ENCODE measurements at regions not wholly inside any gene's neighbourhood (a gene's known extent, or its start where the extent isn't known, plus 50 kb on each side); places are given as distances from the start of the nearest gene placed in this dataset.

DNA sequence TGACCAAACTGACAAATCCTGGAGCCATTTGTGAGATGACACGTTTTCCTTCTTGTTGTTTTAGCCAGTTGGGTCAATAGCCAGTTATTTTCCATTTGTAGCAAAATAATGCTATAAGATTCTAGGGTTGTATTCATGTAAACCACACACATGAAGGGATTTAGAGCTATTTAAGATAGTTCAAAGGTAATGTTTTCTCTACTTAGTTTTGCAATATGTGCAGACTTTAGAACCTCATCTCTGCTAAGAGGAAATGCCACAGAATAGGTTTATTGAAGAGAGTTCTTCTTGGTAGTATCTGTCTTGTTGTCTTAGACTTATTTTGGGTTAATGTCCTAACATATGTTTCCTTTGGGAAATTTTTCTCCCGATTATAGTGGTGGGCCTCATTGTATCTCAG is 213.5 kb upstream of the RIMS1 start:
- H3K4me2 ChIP-seq (ENCODE audit: insufficient read depth, low read length): no peak overlapping the region
- H3K9ac ChIP-seq (replicated peaks; ENCODE audit: extremely low read depth, insufficient read depth, low read length): no peak overlapping the region
- H2AFZ ChIP-seq (ENCODE audit: low read depth, low read length): no peak overlapping the region
- H3K36me3 ChIP-seq (ENCODE audit: control insufficient read depth in 2 of 2, extremely low read depth in 1 of 2, insufficient read depth in 2 of 2, low read length in 2 of 2): no peaks in the 10 kb centered on the region
- no peak overlapping the region for H3K27ac ChIP-seq (ENCODE audit: insufficient read depth, low read depth, low read length)
- H3K79me2 ChIP-seq (ENCODE audit: control insufficient read depth, insufficient read depth, low read length): no peaks in the 10 kb centered on the region
- intact Hi-C loops (cut with micrococcal nuclease) (no loop called here), dilution Hi-C loops (cut with MboI; ENCODE audit: extremely low pct_ligation_motif_present, low sequenced_read_pairs) (no loop called here)
- no peaks in the 10 kb centered on the region for H3K9me1 ChIP-seq (replicated peaks; ENCODE audit: control insufficient read depth, extremely low read depth, insufficient read depth, low read length)
- ChIA-PET POLR2A (no interaction called here), CTCF (no interaction called here)
- DNase-seq (ENCODE audit: low read depth, low spot score) (no peak), FAIRE-seq (no peak)
- no peak for TF ChIP-seq GATA2 (IDR thresholded peaks at IDR 0.05; ENCODE audit: insufficient read depth, insufficient read length, low read depth, low read length)
- TF ChIP-seq FOS (IDR thresholded peaks at IDR 0.05; ENCODE audit: borderline replicate concordance, insufficient read depth, low read length): no peak
- no peak for TF ChIP-seq POLR2A (IDR thresholded peaks at IDR 0.05; ENCODE audit: low read depth, low read length)
- TF ChIP-seq, protein P1, sequence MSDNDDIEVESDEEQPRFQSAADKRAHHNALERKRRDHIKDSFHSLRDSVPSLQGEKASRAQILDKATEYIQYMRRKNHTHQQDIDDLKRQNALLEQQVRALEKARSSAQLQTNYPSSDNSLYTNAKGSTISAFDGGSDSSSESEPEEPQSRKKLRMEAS (IDR thresholded peaks at IDR 0.05; ENCODE audit: insufficient read depth, insufficient read length): no peak
- no peak for TF ChIP-seq MYC (IDR thresholded peaks at IDR 0.05; ENCODE audit: low read depth, low read length)
- TF ChIP-seq EZH2 (IDR thresholded peaks at IDR 0.05; ENCODE audit: borderline replicate concordance, low read depth, low read length, severe bottlenecking): no peak
- no peak for TF ChIP-seq POLR2AphosphoS5 (IDR thresholded peaks at IDR 0.05; ENCODE audit: insufficient read depth, low read depth, low read length)
- TF ChIP-seq, protein P2, sequence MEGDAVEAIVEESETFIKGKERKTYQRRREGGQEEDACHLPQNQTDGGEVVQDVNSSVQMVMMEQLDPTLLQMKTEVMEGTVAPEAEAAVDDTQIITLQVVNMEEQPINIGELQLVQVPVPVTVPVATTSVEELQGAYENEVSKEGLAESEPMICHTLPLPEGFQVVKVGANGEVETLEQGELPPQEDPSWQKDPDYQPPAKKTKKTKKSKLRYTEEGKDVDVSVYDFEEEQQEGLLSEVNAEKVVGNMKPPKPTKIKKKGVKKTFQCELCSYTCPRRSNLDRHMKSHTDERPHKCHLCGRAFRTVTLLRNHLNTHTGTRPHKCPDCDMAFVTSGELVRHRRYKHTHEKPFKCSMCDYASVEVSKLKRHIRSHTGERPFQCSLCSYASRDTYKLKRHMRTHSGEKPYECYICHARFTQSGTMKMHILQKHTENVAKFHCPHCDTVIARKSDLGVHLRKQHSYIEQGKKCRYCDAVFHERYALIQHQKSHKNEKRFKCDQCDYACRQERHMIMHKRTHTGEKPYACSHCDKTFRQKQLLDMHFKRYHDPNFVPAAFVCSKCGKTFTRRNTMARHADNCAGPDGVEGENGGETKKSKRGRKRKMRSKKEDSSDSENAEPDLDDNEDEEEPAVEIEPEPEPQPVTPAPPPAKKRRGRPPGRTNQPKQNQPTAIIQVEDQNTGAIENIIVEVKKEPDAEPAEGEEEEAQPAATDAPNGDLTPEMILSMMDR (IDR thresholded peaks at IDR 0.05; ENCODE audit: extremely low read depth in 1 of 2, insufficient read depth in 1 of 2, low read depth in 1 of 2, low read length in 2 of 2): no peak
- TF ChIP-seq JUN (IDR thresholded peaks at IDR 0.05; ENCODE audit: borderline replicate concordance, insufficient read depth, insufficient read length, low read depth): no peak
- H3K4me1 ChIP-seq (ENCODE audit: control insufficient read depth, extremely low read depth, insufficient read depth, low read length): no peaks in the 10 kb centered on the region
- no TSS peak for BruUV-seq (replicated peaks)
- H3K27me3 ChIP-seq (ENCODE audit: control insufficient read depth in 2 of 2, insufficient read depth in 2 of 2, low read length in 2 of 2): peaks cover 0 to 2% of the 10 kb centered on the region in 2 experiments
- H3K4me3 ChIP-seq (replicated peaks in 1 of 3; ENCODE audit: insufficient read depth in 1 of 3, low read depth in 1 of 3, low read length in 3 of 3): no peak overlapping the region
- H4K20me1 ChIP-seq (replicated peaks; ENCODE audit: control insufficient read depth, extremely low read depth, insufficient read depth, low read length): no peaks in the 10 kb centered on the region
- H3K9me3 ChIP-seq (replicated peaks; ENCODE audit: control insufficient read depth, insufficient read depth, low read length): no peaks in the 10 kb centered on the region
